T-cell (primary cell): ENCODE measurements at regions not wholly inside any gene's neighbourhood (a gene's known extent, or its start where the extent isn't known, plus 50 kb on each side); places are given as distances from the start of the nearest gene placed in this dataset.
"Not testable (repeated sequence)": the region's sequence is repeated elsewhere in the genome, so short reads cannot be mapped to it uniquely, and the experiment has no call there.

Source experiments
- ATAC-seq, 4 experiments: fragments of 200-7000 bp in 3 of 4; fragments of 150-1000 bp in 1 of 4; cut with Tn5 transposase; replicated peaks in 1 of 4; 1 replicate in 3 of 4; 2 replicates in 1 of 4; pipeline ENCODE4 v1.10.0; 2021; ENCODE audit warnings: moderate library complexity in 3 of 4, mild to moderate bottlenecking in 2 of 4, moderate number of reproducible peaks in 1 of 4
- CTCF ChIA-PET, 2 donors: fragments of 300-600 bp; sonication (Branson Sonifier 250); formaldehyde crosslinking; loops; one replicate each; lab custom pipeline; 2022; ENCODE audit warnings: antibody characterized with exemption in 2 of 2; lab: Charles Lee
- POLR2A ChIA-PET, 2 donors: fragments of 300-600 bp; sonication (Branson Sonifier 250); formaldehyde crosslinking; loops; one replicate each; lab custom pipeline; 2022; ENCODE audit warnings: antibody characterized with exemption in 2 of 2; lab: Charles Lee
- DNase-seq, 35 experiments: peaks; one replicate each; pipeline versions ENCODE4 v3.0.0 to v3.0.0-alpha.2; 2013 to 2023
- H3K27ac ChIP-seq: one replicate; pipeline ENCODE4 v1.5.1; 2013; ENCODE audit warnings: low read length
- H3K27me3 ChIP-seq, 2 experiments: replicated peaks in 1 of 2; 1 replicate in 1 of 2; 2 replicates in 1 of 2; pipeline versions ENCODE4 v1.6.1 to v1.7.0; 2013; ENCODE audit warnings: low read length in 1 of 2, mixed read lengths in 1 of 2; ENCODE audit not compliant: control insufficient read depth in 2 of 2, insufficient read depth in 2 of 2; ENCODE audit errors: extremely low read depth in 1 of 2
- H3K36me3 ChIP-seq, 2 donors: 1 replicate in 1 of 2; 2 replicates in 1 of 2; pipeline versions ENCODE4 v1.6.1 to v1.7.0; 2013; ENCODE audit warnings: low read length in 1 of 2; ENCODE audit not compliant: control insufficient read depth in 2 of 2, insufficient read depth in 1 of 2; ENCODE audit errors: extremely low read depth in 1 of 2
- H3K4me1 ChIP-seq, 2 experiments: 1 replicate in 1 of 2; 2 replicates in 1 of 2; pipeline versions ENCODE4 v1.6.1 to v1.7.0; 2013; ENCODE audit warnings: low read length in 2 of 2, mixed read lengths in 1 of 2; ENCODE audit not compliant: insufficient read depth in 2 of 2, control insufficient read depth in 1 of 2; ENCODE audit errors: extremely low read depth in 1 of 2
- H3K4me3 ChIP-seq, 2 donors: 1 replicate in 1 of 2; 2 replicates in 1 of 2; pipeline versions ENCODE4 v1.5.1 to v1.7.0; 2013; ENCODE audit warnings: mild to moderate bottlenecking in 2 of 2, low read length in 1 of 2, moderate library complexity in 1 of 2; ENCODE audit not compliant: control insufficient read depth in 1 of 2; ENCODE audit errors: extremely low read depth in 1 of 2
- H3K9me3 ChIP-seq: 2 replicates; pipeline ENCODE4 v1.7.0; 2013
- H3K27ac Mint-ChIP-seq, 2 donors: one replicate each; pipeline ENCODE4 v1.8.0; 2020 to 2021; ENCODE audit warnings: mild to moderate bottlenecking in 2 of 2, mixed read lengths in 2 of 2
- H3K27me3 Mint-ChIP-seq, 2 donors: one replicate each; pipeline ENCODE4 v1.8.0; 2021 to 2022; ENCODE audit warnings: mixed read lengths in 2 of 2
- H3K36me3 Mint-ChIP-seq: one replicate; pipeline ENCODE4 v1.8.0; 2021; ENCODE audit warnings: mixed read lengths
- H3K4me1 Mint-ChIP-seq, 3 donors: one replicate each; pipeline ENCODE4 v1.8.0; 2020 to 2022; ENCODE audit warnings: mixed read lengths in 3 of 3, mild to moderate bottlenecking in 1 of 3
- H3K4me3 Mint-ChIP-seq, 3 donors: one replicate each; pipeline ENCODE4 v1.8.0; 2020 to 2022; ENCODE audit warnings: mild to moderate bottlenecking in 3 of 3, mixed read lengths in 3 of 3, moderate library complexity in 3 of 3
- H3K9me3 Mint-ChIP-seq, 3 donors: one replicate each; pipeline ENCODE4 v1.8.0; 2020 to 2022; ENCODE audit warnings: mixed read lengths in 3 of 3
- WGBS: methylation state at CpG from one replicate; pipeline ENCODE4 v1.1.5; 2013; ENCODE audit warnings: missing lambda C conversion rate; ENCODE audit not compliant: insufficient coverage; 5-methylcytosine and 5-hydroxymethylcytosine counted together

- Mint-ChIP-seq H3K4me1 (no peaks in the 10 kb centered on the region), H3K36me3 (no peaks in the 10 kb centered on the region), H3K9me3 (peaks cover 10 to 37% (median 19%) of the 10 kb centered on the region in 3 donors), H3K4me3 (no peak overlapping the region), H3K27me3 (no peaks in the 10 kb centered on the region), H3K27ac (no peak overlapping the region)
- ChIA-PET POLR2A (no interaction called here), CTCF (no interaction called here)
- Histone ChIP-seq H3K27me3 (no peaks in the 10 kb centered on the region), H3K9me3 (no peaks in the 10 kb centered on the region), H3K4me3 (no peak overlapping the region), H3K27ac (no peak overlapping the region), H3K4me1 (no peaks in the 10 kb centered on the region), H3K36me3 (no peaks in the 10 kb centered on the region)
- 50% methylated on average over 1 of the region's 1 CpG for WGBS
- ATAC-seq (no peak), DNase-seq (no peak)
Observed at GRCh38 chr4:19472666-19473065, 779.0 kb upstream of the SLIT2 start.

- H3K27me3 Mint-ChIP-seq, H3K4me1 ChIP-seq, CTCF ChIA-PET, H3K9me3 ChIP-seq, H3K36me3 ChIP-seq, H3K4me3 ChIP-seq, H3K36me3 Mint-ChIP-seq, DNase-seq, H3K4me1 Mint-ChIP-seq, H3K4me3 Mint-ChIP-seq, H3K27me3 ChIP-seq, H3K27ac ChIP-seq, H3K27ac Mint-ChIP-seq, ATAC-seq: not testable (repeated sequence)
- H3K9me3 Mint-ChIP-seq, result peaks cover 12 to 37% (median 24%) of the 10 kb centered on the region in 3 donors
- POLR2A ChIA-PET, result interaction anchor here in 1 of 2 donors (0.6 kb wide), 1 partner anchor 10 kb away, joined by 11 read pairs; no protein-coding TSS in a partner anchor
- WGBS, result no CpG with 5 or more reads among the region's 5 CpGs
Observed at GRCh38 chr4:19470001-19470400, 781.7 kb upstream of the SLIT2 start.

- ChIA-PET POLR2A (no interaction called here), CTCF (no interaction called here)
- DNase-seq (no peak), ATAC-seq (no peak)
- no peak overlapping the region for H3K4me3 Mint-ChIP-seq
- no peaks in the 10 kb centered on the region for H3K27me3 Mint-ChIP-seq
- no peak overlapping the region for H3K27ac Mint-ChIP-seq
- H3K36me3 Mint-ChIP-seq, result no peaks in the 10 kb centered on the region
- H3K4me1 Mint-ChIP-seq, result no peaks in the 10 kb centered on the region
- H3K4me3 ChIP-seq, result no peak overlapping the region
- peaks cover 7 to 15% (median 10%) of the 10 kb centered on the region in 3 donors for H3K9me3 Mint-ChIP-seq
- no peak overlapping the region for H3K27ac ChIP-seq
- H3K27me3 ChIP-seq, result no peaks in the 10 kb centered on the region
- no peaks in the 10 kb centered on the region for H3K36me3 ChIP-seq
- 40% methylated on average over 1 of the region's 1 CpG for WGBS
- H3K9me3 ChIP-seq, result no peaks in the 10 kb centered on the region
- H3K4me1 ChIP-seq, result no peaks in the 10 kb centered on the region
Observed at GRCh38 chr4:19462117-19462516, 789.6 kb upstream of the SLIT2 start.

DNA sequence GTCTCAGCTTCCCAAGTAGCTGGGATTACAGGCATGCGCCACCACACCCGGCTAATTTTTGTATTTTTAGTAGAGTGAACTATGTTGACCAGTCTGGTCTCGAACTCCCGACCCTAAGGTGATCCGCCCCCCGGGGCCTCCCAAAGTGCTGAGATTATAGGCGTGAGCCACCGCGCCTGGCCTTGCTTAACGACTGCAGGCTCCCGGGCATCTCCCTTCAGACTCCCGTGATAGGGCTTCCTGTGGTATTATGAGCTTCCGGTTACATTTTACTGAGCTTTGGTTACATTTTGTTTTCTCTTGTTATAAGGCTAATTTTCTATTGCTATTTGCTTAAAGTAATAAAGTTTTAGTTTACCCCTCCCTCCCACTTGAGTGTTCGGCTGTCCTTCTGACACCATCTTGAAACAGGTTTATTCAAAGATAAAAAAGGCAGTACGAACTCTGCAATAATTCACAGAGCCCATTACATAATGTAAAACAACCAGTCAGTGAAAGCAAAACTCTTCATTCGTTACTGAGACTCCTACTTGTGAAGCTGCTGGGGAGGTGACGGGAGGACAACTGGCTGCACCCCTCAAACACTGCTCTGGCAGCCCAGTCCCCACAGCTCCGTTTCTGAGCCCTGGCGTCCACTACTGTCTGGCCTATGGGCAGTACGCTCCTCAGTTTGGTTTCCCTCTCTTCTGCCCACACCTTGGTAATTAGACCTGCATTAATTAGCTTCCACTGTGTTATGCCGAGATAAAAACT is 795.7 kb upstream of the SLIT2 start:
- H3K4me3 ChIP-seq, result no peak overlapping the region
- ChIA-PET POLR2A (no interaction called here), CTCF (no interaction called here)
- Mint-ChIP-seq H3K27ac (no peak overlapping the region), H3K4me1 (no peaks in the 10 kb centered on the region), H3K36me3 (no peaks in the 10 kb centered on the region), H3K9me3 (peaks cover 7 to 20% (median 8%) of the 10 kb centered on the region in 3 donors), H3K4me3 (no peak overlapping the region), H3K27me3 (no peaks in the 10 kb centered on the region)
- H3K4me1 ChIP-seq, result no peaks in the 10 kb centered on the region
- no peak overlapping the region for H3K27ac ChIP-seq
- no peaks in the 10 kb centered on the region for H3K27me3 ChIP-seq
- H3K36me3 ChIP-seq, result no peaks in the 10 kb centered on the region
- H3K9me3 ChIP-seq, result no peaks in the 10 kb centered on the region
- DNase-seq (no peak), ATAC-seq (no peak)
- 93% methylated on average over 13 of the region's 21 CpGs for WGBS

DNA sequence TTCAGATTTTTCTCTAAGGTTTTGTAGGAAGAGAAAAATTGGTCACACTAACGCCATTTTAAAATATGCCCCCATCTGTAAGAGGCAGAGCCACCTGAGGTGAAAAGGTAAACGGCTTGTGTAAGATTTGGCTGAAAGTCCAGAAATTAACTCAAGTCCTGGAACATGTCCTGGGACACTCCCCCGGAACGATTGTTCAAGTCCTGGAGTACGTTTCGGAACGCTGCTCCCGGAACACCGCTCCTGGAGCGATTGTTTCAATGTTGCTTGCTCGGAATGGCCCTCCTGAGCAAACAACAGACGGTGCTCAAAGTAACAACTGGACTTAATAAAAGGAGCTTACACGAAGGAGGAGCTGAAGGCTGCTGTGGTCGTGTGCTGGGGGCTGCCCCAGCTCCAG is 796.5 kb upstream of the SLIT2 start:
- Histone ChIP-seq H3K9me3 (peaks cover 2% of the 10 kb centered on the region), H3K4me1 (no peaks in the 10 kb centered on the region), H3K27me3 (no peaks in the 10 kb centered on the region), H3K36me3 (no peaks in the 10 kb centered on the region), H3K27ac (no peak overlapping the region), H3K4me3 (no peak overlapping the region)
- peaks cover 7 to 22% (median 8%) of the 10 kb centered on the region in 3 donors for H3K9me3 Mint-ChIP-seq
- ChIA-PET POLR2A (no interaction called here), CTCF (no interaction called here)
- 88% methylated on average over 13 of the region's 14 CpGs for whole genome bisulfite sequencing
- H3K27me3 Mint-ChIP-seq, result no peaks in the 10 kb centered on the region
- H3K4me1 Mint-ChIP-seq, result no peaks in the 10 kb centered on the region
- no peaks in the 10 kb centered on the region for H3K36me3 Mint-ChIP-seq
- H3K4me3 Mint-ChIP-seq, result no peak overlapping the region
- no peak for ATAC-seq
- no peak overlapping the region for H3K27ac Mint-ChIP-seq
- no peak for DNase-seq

DNA sequence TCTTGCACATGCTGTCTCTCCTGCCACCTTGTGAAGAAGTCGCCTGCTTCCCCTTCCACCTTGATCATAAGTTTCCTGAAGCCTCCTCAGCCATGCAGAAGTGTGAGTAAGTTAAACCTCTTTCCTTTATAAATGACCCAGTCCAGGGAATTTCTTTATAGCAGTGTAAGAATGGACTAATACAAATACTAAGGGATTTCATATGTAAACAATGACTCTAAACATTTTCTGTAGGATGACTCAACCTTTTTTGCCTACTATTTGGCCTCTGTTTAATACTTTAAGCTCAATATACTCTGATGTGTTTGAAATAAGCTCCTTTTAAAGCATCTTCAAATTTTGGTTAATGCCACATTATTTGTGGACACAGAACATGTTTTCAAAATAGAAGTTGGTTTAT is 813.5 kb upstream of the SLIT2 start:
- no peaks in the 10 kb centered on the region for H3K36me3 ChIP-seq
- H3K36me3 Mint-ChIP-seq, result no peaks in the 10 kb centered on the region
- no peak overlapping the region for H3K4me3 ChIP-seq
- ChIA-PET POLR2A (no interaction called here), CTCF (no interaction called here)
- no peaks in the 10 kb centered on the region for H3K27me3 Mint-ChIP-seq
- H3K4me1 ChIP-seq, result no peaks in the 10 kb centered on the region
- no CpG with 5 or more reads among the region's 1 CpG for WGBS
- H3K9me3 ChIP-seq, result no peaks in the 10 kb centered on the region
- H3K27ac Mint-ChIP-seq, result no peak overlapping the region
- H3K9me3 Mint-ChIP-seq, result peaks cover 5 to 42% (median 21%) of the 10 kb centered on the region in 3 donors
- no peak overlapping the region for H3K4me3 Mint-ChIP-seq
- H3K4me1 Mint-ChIP-seq, result no peaks in the 10 kb centered on the region
- H3K27me3 ChIP-seq, result no peaks in the 10 kb centered on the region
- DNase-seq (no peak), ATAC-seq (no peak)
- H3K27ac ChIP-seq, result no peak overlapping the region
